OCI-M2 (cell line): ENCODE measurements at regions not wholly inside any gene's neighbourhood (a gene's known extent, or its start where the extent isn't known, plus 50 kb on each side); places are given as distances from the start of the nearest gene placed in this dataset.
A peak's percentile ranks its signal among the peaks of the same experiment; 100 is the strongest.

Source experiments
- DNase-seq: peaks from one replicate; lab custom pipeline; 2025; ENCODE audit not compliant: unreplicated experiment; lab: John Stamatoyannopoulos, UW

- no peak for DNase-seq
Observed at GRCh38 chr2:217722883-217723472, 279.8 kb downstream of the TNS1 start.

- DNase-seq = no peak
Observed at GRCh38 chr2:217717646-217718045, 285.1 kb downstream of the TNS1 start.

DNA sequence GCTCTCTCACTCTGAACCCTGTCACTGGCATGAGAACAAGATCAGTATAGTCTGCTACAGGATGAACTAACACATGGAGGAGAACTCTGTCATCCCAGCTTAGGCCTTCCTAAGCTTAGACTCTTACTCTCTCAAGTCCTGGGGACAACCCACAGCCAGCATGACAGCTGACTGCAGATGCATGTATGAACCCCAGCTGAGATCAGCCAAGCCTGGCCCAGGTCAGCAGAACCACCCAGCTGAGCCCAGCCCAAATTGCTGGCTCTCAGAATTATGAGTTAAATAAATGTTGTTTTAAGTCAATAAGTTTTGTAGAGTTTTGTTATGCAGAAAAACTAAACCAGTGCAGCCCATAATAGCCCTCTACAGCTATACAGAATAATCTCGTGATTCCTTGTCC is 287.3 kb downstream of the TNS1 start:
- DNase-seq = no peak

DNA sequence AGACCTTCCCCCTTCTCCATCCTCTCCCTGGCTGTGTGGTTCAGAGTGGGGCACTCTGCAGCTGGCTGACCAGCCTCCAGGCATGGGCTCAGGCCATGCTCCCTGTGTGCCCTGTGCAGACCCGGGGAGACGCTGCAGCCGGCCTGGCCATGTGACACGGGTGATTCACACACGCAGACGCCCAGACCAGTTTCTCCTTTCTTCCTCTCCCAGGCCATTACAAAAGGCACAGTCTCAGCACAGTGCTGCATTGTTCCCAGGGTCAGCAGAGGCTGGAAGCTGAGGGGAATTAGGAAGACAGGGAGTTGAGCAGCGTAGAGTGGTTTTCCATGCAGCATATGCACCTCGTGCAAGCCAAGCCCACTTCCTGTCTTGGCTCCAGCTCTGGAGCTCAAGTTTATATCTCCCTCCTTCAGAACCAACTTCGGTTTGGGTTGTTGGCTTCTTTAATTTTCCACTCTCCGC is 288.5 kb downstream of the TNS1 start:
- no peak for DNase-seq

GRCh38 chr2:217713395-217714286 is 289.2 kb downstream of the TNS1 start:
- peak; percentile 6 for DNase-seq

- DNase-seq = no peak
Observed at GRCh38 chr2:217712431-217712830, 290.4 kb downstream of the TNS1 start.

- DNase-seq = no peak
Observed at GRCh38 chr2:217711188-217711587, 291.6 kb downstream of the TNS1 start.

GRCh38 chr2:217710211-217710765 is 292.5 kb downstream of the TNS1 start:
- no peak for DNase-seq

GRCh38 chr2:217709478-217710210 is 293.2 kb downstream of the TNS1 start:
- DNase-seq = no peak

DNA sequence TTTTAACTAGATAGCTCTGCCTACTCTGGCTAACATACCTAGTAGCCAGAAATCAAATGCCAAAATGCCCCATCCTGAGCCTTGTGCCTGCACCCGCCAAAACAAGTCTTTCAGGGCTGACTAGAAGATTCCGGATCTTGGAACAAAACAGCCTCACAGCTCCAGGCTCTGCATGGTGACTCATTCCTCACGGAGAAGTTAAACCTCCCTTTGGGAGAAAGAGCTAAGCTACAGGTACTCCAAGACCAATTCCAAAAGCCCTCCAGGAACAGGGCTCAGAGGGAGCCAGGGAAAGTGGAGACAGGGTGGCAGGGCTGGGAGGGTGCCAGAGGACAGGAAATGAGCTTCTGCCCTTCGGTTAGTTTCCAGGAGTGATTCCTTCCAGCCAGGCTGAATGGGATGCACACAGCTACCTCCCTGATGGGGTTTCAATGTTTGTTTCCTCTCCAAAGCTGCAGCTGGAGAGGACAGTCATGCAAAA is 295.6 kb downstream of the TNS1 start:
- DNase-seq = no peak

GRCh38 chr2:217706513-217706912 is 296.3 kb downstream of the TNS1 start:
- DNase-seq = no peak

DNA sequence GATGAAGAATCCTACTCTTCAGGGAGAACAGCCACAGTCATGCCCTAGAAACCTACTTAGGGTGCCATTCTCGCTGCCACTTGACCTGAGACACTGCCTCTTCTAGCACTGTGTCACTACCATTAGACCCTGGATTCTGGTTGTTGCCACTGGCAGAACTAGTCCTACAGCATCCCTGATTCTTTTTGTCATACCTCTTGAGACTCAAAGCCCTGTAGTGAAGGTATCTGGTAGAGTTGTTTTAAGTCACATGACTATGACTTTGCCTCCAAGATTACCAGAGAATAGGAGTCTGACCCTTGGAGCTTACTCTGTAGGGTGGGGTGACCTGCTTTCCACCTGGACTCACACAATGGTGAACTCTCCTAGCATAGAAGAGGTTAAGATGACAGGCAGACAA is 296.7 kb downstream of the TNS1 start:
- DNase-seq = no peak

DNA sequence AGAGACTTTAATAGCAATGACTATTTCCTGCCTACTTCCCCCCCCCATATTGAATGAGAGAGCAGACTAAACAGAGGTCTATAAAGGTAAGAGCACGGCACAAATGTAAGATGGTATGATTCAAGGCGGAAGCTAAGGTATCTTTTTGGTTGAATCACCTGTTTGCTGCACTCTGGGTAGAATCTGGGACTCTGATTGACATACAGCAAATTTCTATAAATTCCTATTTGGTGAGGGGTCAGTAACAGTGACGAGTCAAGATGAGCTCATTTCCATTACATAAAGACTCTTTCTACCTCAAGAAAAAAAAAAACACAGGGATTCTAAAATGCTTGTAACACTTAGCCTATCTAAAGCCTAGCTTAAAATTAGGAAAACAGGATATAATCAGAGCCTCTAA is 297.3 kb downstream of the TNS1 start:
- no peak for DNase-seq

DNA sequence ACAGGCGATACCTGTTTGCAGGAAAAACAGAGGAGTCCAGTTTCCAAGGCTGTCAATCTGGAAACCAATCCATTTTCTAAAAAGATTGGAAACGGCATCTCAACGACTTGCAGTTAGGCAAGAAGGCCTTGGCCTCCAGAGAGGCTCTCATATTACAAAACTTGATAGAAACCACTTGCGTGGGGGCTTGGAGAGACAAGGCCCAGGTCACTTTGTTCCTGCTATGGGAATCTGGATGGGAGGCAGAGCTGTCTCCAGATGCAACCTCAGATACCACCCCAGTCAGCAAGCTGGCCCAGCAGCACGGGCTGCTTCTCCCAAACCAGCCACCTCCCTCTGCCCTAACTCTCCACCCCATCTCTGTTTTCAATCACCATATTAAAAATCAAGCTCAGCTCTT is 298.8 kb downstream of the TNS1 start:
- no peak for DNase-seq

- no peak for DNase-seq
Observed at GRCh38 chr2:217703102-217703501, 299.7 kb downstream of the TNS1 start.

- DNase-seq = no peak
Observed at GRCh38 chr2:217701622-217702021, 301.2 kb downstream of the TNS1 start.

- DNase-seq = no peak
Observed at GRCh38 chr2:217698691-217699090, 304.1 kb downstream of the TNS1 start.

GRCh38 chr2:217695033-217695520 is 307.7 kb downstream of the TNS1 start:
- DNase-seq = no peak

- DNase-seq = no peak
Observed at GRCh38 chr2:217694291-217694690, 308.5 kb downstream of the TNS1 start.

GRCh38 chr2:217693363-217693762 is 309.4 kb downstream of the TNS1 start:
- DNase-seq = no peak
